NCI-H446 treated with DMSO at 0.1 percent for 48 hours (cell line): ENCODE measurements at regions not wholly inside any gene's neighbourhood (a gene's known extent, or its start where the extent isn't known, plus 50 kb on each side); places are given as distances from the start of the nearest gene placed in this dataset.
"Not testable (repeated sequence)": the region's sequence is repeated elsewhere in the genome, so short reads cannot be mapped to it uniquely, and the experiment has no call there.

ENCODE experiments used
- DNase-seq: peaks from one replicate; lab custom pipeline; 2025; lab: John Stamatoyannopoulos, UW

DNA sequence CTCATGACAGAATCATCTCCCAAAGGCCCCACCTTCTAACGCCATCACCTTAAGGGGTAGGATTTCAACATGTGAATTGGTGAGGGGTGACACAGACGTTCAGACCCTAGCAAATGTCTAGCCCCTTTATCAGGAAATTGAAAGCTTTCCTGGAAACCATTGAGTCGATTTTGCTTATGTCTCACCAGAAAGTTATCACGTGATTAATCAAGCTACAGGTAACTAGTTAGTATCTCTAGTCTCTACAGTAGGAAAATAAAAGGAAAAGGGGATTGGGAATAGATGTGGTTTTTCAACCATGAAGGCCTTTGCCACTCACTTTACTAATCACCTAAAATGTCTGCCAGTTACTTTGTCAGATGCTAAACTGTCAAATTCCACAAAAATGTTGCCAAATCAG, 1133.0 kb downstream of the PDHA2 start:
- no peak for DNase-seq

DNA sequence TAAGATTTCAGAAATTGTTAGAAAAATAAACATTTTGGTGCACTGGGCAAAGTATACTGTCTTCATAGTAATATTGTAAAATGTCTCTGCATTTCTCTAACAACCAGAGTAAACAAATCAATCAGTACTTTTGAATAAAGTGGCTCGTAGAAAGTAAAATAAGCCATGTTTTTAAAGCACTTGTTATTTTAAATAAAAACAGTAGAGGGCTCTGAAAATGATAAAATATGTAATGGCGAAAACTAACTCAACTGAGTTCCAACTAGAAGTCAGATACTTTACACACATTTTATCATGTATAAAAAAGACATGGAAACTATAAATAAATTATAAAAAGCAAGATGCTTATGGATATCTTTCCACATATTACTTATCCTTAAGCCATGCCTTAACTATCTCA, 1134.4 kb downstream of the PDHA2 start:
- DNase-seq, result no peak

- no peak for DNase-seq
Measured at GRCh38 chr4:96983830-96984229, 1143.9 kb downstream of the PDHA2 start.

DNA sequence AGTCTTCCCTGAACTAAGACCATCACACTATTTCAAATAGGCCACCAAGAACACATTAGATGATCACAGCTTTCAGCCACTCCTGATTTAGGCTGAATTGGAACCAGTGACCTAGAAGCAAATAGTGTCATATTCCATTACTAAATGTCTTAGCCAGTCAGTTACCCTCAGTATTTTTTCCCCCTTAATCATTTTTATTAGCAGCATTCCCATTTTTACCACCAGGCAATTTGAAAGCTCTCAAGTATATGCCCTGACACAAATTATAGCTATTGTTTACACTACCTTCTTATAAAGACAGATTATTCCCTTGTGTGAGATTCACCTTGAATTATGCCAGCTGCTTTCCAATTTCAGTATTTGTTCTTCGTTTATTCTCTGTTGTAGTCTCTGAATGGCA, 1146.9 kb downstream of the PDHA2 start:
- no peak for DNase-seq

DNA sequence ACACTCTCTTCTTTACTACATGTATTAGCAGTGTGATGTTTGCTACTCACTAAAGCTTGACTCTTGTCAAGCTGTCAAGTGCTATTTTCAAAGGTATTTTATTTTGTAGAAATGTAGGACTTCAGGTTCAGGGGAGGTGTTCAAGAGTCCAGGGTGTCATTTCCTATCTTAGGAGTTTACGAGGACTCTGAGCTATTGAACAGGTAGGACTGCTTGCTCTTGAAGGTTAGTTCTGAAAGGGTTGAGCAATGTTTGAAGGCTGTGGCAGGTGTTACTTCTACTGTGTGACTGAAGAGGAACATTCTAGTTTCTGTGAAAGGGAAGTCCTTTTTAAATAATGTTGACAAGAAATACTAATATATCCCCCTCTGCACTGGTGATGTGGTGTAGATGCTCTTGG, 1151.2 kb downstream of the PDHA2 start:
- no peak for DNase-seq

DNA sequence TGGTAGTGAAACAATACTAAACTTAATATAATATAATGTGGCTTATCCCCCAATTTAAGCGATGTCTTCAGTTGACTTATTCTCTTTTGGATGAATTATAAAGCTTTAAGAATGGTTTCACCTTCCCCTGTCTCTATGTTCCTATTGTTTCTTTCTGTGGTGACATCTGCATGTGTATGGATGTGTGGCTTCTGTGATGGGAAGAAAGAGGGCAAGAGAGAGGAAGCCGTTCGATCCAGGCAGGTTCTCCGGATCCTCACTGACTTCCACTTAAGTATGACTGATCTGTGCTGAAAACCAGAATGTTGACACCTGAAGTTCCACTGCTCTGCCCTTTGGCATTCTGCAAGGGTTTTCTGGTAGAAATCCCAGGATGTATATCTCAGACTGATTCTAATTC, 1150.8 kb downstream of the STPG2 start:
- no peak for DNase-seq

DNA sequence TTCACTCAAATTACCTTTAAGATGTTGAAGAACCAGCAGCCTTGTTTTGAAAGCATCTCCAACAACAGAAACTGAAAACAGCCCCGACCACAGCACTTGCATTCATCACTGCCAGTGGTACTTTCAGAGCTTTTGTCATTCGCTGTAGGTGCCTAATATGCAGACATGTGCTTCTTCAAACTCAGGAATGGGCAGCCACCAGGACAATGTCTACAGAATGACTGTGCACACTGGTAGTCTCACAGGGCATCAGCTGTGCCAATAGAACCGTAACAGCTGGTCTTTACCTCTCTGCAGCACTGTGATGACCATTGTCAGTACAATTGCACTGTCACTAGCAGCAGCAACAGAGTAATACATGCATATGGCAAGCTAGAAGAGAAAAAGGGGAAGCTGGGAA, 1149.7 kb downstream of the STPG2 start:
- no peak for DNase-seq

GRCh38 chr4:97003715-97004114, 1139.6 kb downstream of the STPG2 start:
- DNase-seq, result no peak

GRCh38 chr4:97013309-97013708, 1130.0 kb downstream of the STPG2 start:
- no peak for DNase-seq

GRCh38 chr4:97013711-97014110, 1129.6 kb downstream of the STPG2 start:
- DNase-seq, result no peak

DNA sequence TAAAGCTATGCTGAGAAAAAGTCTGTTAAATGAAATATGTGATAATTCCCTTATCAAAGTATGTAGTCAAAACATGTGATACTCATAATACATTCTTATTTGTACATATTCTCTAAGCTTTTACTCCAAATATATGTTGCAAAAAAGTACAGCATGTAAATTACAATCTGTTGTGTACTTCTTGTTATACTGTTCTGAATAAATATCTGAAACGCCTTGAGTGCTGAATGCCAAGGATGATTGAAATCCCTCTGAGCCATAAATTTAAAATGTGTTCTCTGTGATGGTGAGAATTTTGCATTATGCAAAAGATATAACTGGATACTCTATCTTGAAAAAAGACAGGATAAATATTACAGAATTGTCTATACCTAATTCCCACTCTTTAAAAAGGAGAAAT, 1128.0 kb downstream of the STPG2 start:
- no peak for DNase-seq

- DNase-seq, result peak; percentile 92
Measured at GRCh38 chr4:97016186-97016907, 1126.9 kb downstream of the STPG2 start.

GRCh38 chr4:97027728-97028410, 1115.4 kb downstream of the STPG2 start:
- peak; percentile 53 for DNase-seq

- DNase-seq, result no peak
Measured at GRCh38 chr4:97028785-97029184, 1114.5 kb downstream of the STPG2 start.

- DNase-seq, result not testable (repeated sequence)
Measured at GRCh38 chr4:97037411-97038145, 1105.7 kb downstream of the STPG2 start.

GRCh38 chr4:97038146-97038516, 1105.1 kb downstream of the STPG2 start:
- DNase-seq, result no peak

GRCh38 chr4:97072666-97073065, 1070.6 kb downstream of the STPG2 start:
- no peak for DNase-seq

DNA sequence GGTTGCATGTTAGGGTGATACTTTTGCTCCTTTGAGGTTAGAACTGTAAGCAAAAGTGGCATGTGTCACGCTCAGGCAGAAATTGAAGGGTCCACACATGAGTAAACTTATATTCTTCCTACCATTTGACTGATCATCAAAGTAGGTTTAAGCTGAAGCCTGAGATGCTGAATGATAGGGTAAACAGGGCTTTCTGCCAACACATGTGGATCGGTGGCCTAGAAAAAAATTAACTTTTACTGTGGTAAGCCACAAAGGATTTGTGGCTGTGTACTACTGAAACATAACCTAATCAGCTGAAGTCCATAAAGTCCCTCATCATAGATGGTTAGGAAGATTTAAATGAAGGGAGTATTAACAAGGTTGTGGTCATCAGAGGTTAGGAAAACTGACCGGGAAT, 1070.1 kb downstream of the STPG2 start:
- DNase-seq, result no peak

GRCh38 chr4:97074531-97074930, 1068.7 kb downstream of the STPG2 start:
- DNase-seq, result no peak

DNA sequence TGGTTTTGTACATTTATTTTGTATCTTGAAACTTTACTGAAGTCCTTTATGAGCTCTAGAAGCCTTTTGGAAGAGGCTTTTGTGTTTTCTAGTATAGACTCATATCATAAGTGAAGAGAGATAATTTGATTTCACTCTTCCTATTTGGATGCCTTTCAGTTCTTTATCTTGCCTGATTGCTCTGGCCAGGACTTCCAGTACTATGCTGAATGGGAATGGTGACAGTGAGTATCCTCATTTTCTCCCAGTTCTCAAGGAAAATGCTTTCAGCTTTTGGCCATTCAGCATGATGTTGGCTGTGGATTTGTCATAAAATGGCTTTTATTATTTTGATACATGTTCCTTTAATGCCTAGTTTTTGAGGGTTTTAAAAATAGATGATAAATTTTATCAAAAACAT, 1061.3 kb downstream of the STPG2 start:
- no peak for DNase-seq

DNA sequence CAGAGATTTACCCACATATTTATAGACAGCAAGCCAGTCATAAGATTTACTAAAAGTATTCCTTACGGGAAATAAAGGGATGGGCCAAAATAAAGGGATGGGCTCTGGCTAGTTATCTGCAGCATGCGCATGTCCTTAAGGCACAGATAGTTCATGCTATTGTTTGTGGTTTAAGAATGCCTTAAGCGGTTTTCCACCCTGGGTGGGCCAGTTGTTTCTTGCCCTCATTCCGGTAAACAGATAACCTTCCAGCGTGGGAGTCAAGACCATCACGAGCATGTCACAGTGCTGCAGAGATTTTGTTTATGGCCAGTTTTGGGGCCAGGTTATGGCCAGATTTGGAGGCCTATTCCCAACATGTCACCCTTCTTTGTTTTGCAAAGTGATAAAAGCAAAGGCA, 1046.2 kb downstream of the STPG2 start:
- not testable (repeated sequence) for DNase-seq

DNA sequence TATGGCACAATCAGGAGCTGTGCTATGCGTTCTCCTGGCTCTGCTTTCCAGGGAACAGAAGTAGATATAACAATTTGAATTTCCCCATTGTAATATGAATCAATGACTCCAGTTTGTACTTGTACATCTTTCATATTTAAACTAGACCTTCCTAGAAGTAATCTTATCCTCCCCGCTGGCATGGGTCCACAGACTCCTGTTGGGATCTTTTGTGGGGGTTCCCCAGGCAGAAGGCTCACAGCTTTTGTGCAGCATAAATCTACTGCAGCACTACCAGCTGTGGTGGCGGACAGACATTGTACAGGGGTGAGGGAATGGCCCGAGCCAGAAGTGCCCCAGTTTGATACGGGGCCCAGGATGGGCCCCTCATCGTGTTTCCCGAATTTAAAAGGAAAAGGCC, 1042.1 kb downstream of the STPG2 start:
- not testable (repeated sequence) for DNase-seq

GRCh38 chr4:97103252-97103651, 1040.0 kb downstream of the STPG2 start:
- DNase-seq, result no peak
